ENCODE measurements at regions not wholly inside any gene's neighbourhood (a gene's known extent, or its start where the extent isn't known, plus 50 kb on each side); places are given as distances from the start of the nearest gene placed in this dataset.
"Not testable (repeated sequence)": the region's sequence is repeated elsewhere in the genome, so short reads cannot be mapped to it uniquely, and the experiment has no call there.

GRCh38 chr12:20039562-20039961, 328.8 kb upstream of the PDE3A start:
- no peak overlapping the region for H3K4me3 Mint-ChIP-seq
- ATAC-seq (replicated peaks), result no peak
- H3K9me3 Mint-ChIP-seq, result no peaks in the 10 kb centered on the region
- no peak for DNase-seq
- H3K4me1 Mint-ChIP-seq (ENCODE audit: low read depth in 2 of 2), result no peaks in the 10 kb centered on the region
- peaks cover 4% of the 10 kb centered on the region for H3K36me3 Mint-ChIP-seq (ENCODE audit: insufficient read depth)
- no peak overlapping the region for H3K27ac Mint-ChIP-seq
- H3K27me3 Mint-ChIP-seq, result peaks cover 0 to 6% of the 10 kb centered on the region in 2 donors

DNA sequence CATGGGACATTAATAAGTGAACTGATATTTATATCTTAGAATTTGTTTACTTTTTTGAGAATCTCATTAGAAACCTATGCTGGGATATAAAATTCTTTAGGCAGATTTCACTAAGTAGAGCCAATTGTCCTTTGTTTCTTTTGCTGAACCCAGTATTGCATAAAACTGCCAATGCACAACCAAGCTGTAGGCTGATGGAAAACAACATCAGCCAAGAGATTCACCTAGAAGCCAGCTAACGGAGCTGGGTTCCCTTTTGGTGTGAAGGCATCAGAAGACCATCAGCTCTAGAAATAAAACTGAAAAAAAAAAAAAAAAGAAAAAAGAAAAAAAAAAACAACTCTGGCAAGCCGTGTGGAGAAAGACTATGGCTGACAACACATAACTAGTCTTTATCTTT, 328.2 kb upstream of the PDE3A start:
- no peak overlapping the region for H3K27ac Mint-ChIP-seq
- H3K4me3 Mint-ChIP-seq, result no peak overlapping the region
- no peaks in the 10 kb centered on the region for H3K9me3 Mint-ChIP-seq
- peaks cover 0 to 6% of the 10 kb centered on the region in 2 donors for H3K27me3 Mint-ChIP-seq
- ATAC-seq (replicated peaks) (no peak), DNase-seq (no peak)
- H3K36me3 Mint-ChIP-seq (ENCODE audit: insufficient read depth), result peaks cover 4% of the 10 kb centered on the region
- no peaks in the 10 kb centered on the region for H3K4me1 Mint-ChIP-seq (ENCODE audit: low read depth in 2 of 2)

DNA sequence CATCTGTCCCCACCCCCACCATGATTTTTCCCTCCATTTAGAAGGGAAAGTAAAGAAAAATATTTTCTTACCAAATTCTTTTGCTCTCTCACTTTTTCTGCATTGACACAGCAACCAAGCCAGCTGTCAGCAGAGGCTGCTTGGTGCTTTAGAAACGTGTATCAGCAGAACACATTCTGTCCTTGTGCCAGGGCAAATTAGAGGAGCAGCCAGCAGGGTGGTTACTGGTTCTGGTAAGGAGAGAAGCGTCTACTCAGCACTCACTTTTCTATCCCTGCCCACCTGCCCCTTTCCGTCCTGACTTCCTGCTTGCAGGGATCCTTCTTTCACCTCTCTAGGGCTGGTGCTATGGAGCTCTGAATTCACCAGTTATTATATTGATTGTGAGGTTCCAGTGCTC, 327.5 kb upstream of the PDE3A start:
- Mint-ChIP-seq H3K27ac (no peak overlapping the region), H3K36me3 (ENCODE audit: insufficient read depth) (peaks cover 4% of the 10 kb centered on the region), H3K4me1 (ENCODE audit: low read depth in 2 of 2) (no peaks in the 10 kb centered on the region), H3K4me3 (no peak overlapping the region), H3K27me3 (peaks cover 0 to 6% of the 10 kb centered on the region in 2 donors), H3K9me3 (no peaks in the 10 kb centered on the region)
- no peak for ATAC-seq (replicated peaks)
- DNase-seq, result no peak

- DNase-seq, result no peak
- Mint-ChIP-seq H3K9me3 (no peaks in the 10 kb centered on the region), H3K27me3 (peaks cover 0 to 6% of the 10 kb centered on the region in 2 donors), H3K4me3 (no peak overlapping the region), H3K27ac (no peak overlapping the region), H3K36me3 (ENCODE audit: insufficient read depth) (peaks cover 4% of the 10 kb centered on the region), H3K4me1 (ENCODE audit: low read depth in 2 of 2) (no peaks in the 10 kb centered on the region)
- no peak for ATAC-seq (replicated peaks)
Observed at GRCh38 chr12:20044351-20044750, 324.0 kb upstream of the PDE3A start.

GRCh38 chr12:20044846-20045245, 323.5 kb upstream of the PDE3A start:
- no peak for DNase-seq
- no peaks in the 10 kb centered on the region for H3K4me1 Mint-ChIP-seq (ENCODE audit: low read depth in 2 of 2)
- no peak for ATAC-seq (replicated peaks)
- H3K36me3 Mint-ChIP-seq (ENCODE audit: insufficient read depth), result peaks cover 4% of the 10 kb centered on the region
- H3K9me3 Mint-ChIP-seq, result no peaks in the 10 kb centered on the region
- H3K4me3 Mint-ChIP-seq, result no peak overlapping the region
- no peak overlapping the region for H3K27ac Mint-ChIP-seq
- H3K27me3 Mint-ChIP-seq, result peaks cover 0 to 6% of the 10 kb centered on the region in 2 donors

- no peaks in the 10 kb centered on the region for H3K4me1 Mint-ChIP-seq (ENCODE audit: low read depth in 2 of 2)
- H3K27me3 Mint-ChIP-seq, result no peaks in the 10 kb centered on the region
- DNase-seq (no peak), ATAC-seq (replicated peaks) (no peak)
- no peak overlapping the region for H3K4me3 Mint-ChIP-seq
- no peak overlapping the region for H3K27ac Mint-ChIP-seq
- H3K9me3 Mint-ChIP-seq, result no peaks in the 10 kb centered on the region
- H3K36me3 Mint-ChIP-seq (ENCODE audit: insufficient read depth), result peaks cover 4% of the 10 kb centered on the region
Observed at GRCh38 chr12:20047901-20048300, 320.4 kb upstream of the PDE3A start.

GRCh38 chr12:20050221-20050620, 318.1 kb upstream of the PDE3A start:
- no peak overlapping the region for H3K27ac Mint-ChIP-seq
- DNase-seq (no peak), ATAC-seq (replicated peaks) (no peak)
- H3K36me3 Mint-ChIP-seq (ENCODE audit: insufficient read depth), result no peaks in the 10 kb centered on the region
- H3K4me1 Mint-ChIP-seq (ENCODE audit: low read depth in 2 of 2), result no peaks in the 10 kb centered on the region
- H3K4me3 Mint-ChIP-seq, result no peak overlapping the region
- H3K27me3 Mint-ChIP-seq, result no peaks in the 10 kb centered on the region
- H3K9me3 Mint-ChIP-seq, result no peaks in the 10 kb centered on the region

DNA sequence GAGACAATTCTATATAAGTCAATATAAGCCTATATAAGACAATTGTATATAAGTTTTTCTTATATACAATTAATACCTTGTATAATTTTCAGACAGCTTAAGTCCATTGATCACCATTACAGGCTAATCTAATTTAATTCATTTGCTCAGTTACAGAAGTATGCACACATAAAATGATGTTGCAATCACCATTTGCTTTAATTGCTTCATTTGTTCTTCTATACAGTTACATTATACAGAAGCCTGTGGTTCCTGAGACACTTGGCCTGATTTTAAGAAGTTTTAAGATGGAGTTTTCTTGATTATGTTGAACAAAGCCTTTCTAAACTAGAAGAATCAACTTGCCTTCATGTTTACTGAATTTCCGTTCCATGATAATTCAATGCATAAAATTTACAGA, 314.6 kb upstream of the PDE3A start:
- Mint-ChIP-seq H3K4me3 (no peak overlapping the region), H3K9me3 (peaks cover 0 to 2% of the 10 kb centered on the region in 2 donors), H3K27me3 (no peaks in the 10 kb centered on the region), H3K4me1 (ENCODE audit: low read depth in 2 of 2) (no peaks in the 10 kb centered on the region), H3K27ac (no peak overlapping the region), H3K36me3 (ENCODE audit: insufficient read depth) (no peaks in the 10 kb centered on the region)
- ATAC-seq (replicated peaks), result no peak
- no peak for DNase-seq

GRCh38 chr12:20055856-20056255, 312.5 kb upstream of the PDE3A start:
- Mint-ChIP-seq H3K27ac (no peak overlapping the region), H3K4me1 (ENCODE audit: low read depth in 2 of 2) (no peaks in the 10 kb centered on the region), H3K27me3 (no peaks in the 10 kb centered on the region), H3K4me3 (no peak overlapping the region), H3K9me3 (peaks cover 0 to 4% of the 10 kb centered on the region in 2 donors), H3K36me3 (ENCODE audit: insufficient read depth) (no peaks in the 10 kb centered on the region)
- ATAC-seq (replicated peaks) (no peak), DNase-seq (no peak)

DNA sequence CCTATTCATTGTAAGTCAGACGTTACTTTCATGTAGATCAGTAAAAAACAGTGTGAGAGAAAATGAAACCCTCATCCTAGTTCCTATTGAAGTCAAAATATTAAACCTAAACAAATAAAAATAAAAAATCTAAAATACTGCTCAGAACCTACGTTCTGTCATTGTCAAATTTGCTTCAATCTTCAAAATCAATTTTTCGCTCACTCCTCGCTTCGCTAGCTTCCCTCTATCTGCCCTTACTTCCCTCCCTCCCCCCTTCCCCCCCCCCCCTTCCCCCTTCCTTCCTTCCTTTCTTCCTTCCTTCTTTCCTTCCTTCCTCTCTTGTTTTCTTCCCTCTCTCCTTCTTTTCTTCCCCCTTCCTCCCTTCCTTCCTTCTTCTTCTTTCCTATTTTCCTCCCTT, 310.9 kb upstream of the PDE3A start:
- DNase-seq (no peak), ATAC-seq (replicated peaks) (no peak)
- no peaks in the 10 kb centered on the region for H3K27me3 Mint-ChIP-seq
- peaks cover 6 to 11% of the 10 kb centered on the region in 2 donors for H3K9me3 Mint-ChIP-seq
- no peak overlapping the region for H3K27ac Mint-ChIP-seq
- no peak overlapping the region for H3K4me3 Mint-ChIP-seq
- no peaks in the 10 kb centered on the region for H3K36me3 Mint-ChIP-seq (ENCODE audit: insufficient read depth)
- no peaks in the 10 kb centered on the region for H3K4me1 Mint-ChIP-seq (ENCODE audit: low read depth in 2 of 2)

GRCh38 chr12:20063116-20063515, 305.2 kb upstream of the PDE3A start:
- Mint-ChIP-seq H3K36me3 (ENCODE audit: insufficient read depth) (no peaks in the 10 kb centered on the region), H3K4me3 (no peak overlapping the region), H3K4me1 (ENCODE audit: low read depth in 2 of 2) (no peaks in the 10 kb centered on the region), H3K27ac (no peak overlapping the region), H3K27me3 (no peaks in the 10 kb centered on the region), H3K9me3 (peaks cover 10 to 26% of the 10 kb centered on the region in 2 donors)
- no peak for DNase-seq
- ATAC-seq (replicated peaks), result no peak

DNA sequence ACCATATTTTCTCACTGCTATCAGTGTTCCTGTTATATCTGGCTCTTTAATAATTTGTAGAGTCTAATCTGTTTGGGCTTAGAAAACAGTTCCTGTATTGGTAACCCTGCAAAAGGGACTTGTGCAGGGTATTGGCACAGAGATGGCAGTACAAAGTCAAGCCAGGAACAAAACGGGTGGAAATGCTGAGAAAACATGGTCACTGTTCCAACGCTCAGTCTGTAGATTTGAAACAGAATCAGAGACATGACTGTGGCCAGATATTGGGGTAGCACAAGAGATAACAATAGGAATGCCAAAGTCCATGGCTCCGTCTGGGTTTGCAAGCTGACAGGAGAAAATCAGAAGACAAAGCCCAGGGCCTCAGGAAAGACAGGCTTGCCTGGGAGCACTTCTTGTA, 290.7 kb upstream of the PDE3A start:
- DNase-seq, result no peak
- no peaks in the 10 kb centered on the region for H3K27me3 Mint-ChIP-seq
- no peak overlapping the region for H3K27ac Mint-ChIP-seq
- H3K4me3 Mint-ChIP-seq, result no peak overlapping the region
- ATAC-seq (replicated peaks), result no peak
- H3K9me3 Mint-ChIP-seq, result peaks cover 0 to 2% of the 10 kb centered on the region in 2 donors
- no peaks in the 10 kb centered on the region for H3K4me1 Mint-ChIP-seq (ENCODE audit: low read depth in 2 of 2)
- H3K36me3 Mint-ChIP-seq (ENCODE audit: insufficient read depth), result no peaks in the 10 kb centered on the region

GRCh38 chr12:20089077-20089476, 279.3 kb upstream of the PDE3A start:
- Mint-ChIP-seq H3K9me3 (no peaks in the 10 kb centered on the region), H3K27ac (no peak overlapping the region), H3K36me3 (ENCODE audit: insufficient read depth) (no peaks in the 10 kb centered on the region), H3K4me3 (no peak overlapping the region), H3K27me3 (no peaks in the 10 kb centered on the region), H3K4me1 (ENCODE audit: low read depth in 2 of 2) (no peaks in the 10 kb centered on the region)
- ATAC-seq (replicated peaks) (no peak), DNase-seq (no peak)

DNA sequence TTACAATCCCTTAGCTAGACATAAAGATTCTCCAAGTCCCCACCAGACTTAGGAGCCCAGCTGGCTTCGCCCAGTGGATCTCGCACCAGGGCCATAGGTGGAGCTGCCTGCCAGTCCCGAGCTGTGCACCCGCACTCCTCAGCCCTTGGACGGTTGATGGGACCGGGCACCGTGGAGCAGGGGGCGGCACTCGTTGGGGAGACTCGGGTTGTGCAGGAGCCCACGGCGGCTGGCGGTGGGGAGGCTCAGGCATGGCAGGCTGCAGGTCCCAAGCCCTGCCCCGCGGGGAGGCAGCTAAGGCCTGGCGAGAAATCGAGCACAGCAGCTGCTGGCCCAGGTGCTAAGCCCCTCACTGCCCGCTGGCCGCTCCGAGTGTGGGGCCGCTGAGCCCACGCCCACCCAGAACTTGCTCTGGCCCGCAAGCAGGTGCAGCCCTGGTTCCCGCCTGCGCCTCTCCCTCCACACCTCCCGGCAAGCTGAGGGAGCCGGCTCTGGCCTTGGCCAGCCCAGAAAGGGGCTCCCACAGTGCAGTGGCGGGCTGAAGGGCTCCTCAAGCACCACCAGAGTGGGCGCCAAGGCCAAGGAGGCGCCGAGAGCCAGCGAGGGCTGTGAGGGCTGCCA, 275.0 kb upstream of the PDE3A start:
- H3K4me1 Mint-ChIP-seq (ENCODE audit: low read depth in 2 of 2); DNase-seq; H3K36me3 Mint-ChIP-seq (ENCODE audit: insufficient read depth); H3K27me3 Mint-ChIP-seq; H3K4me3 Mint-ChIP-seq; H3K27ac Mint-ChIP-seq; ATAC-seq (replicated peaks); H3K9me3 Mint-ChIP-seq: not testable (repeated sequence)

GRCh38 chr12:20096430-20096829, 271.9 kb upstream of the PDE3A start:
- DNase-seq (no peak), ATAC-seq (replicated peaks) (no peak)
- no peak overlapping the region for H3K27ac Mint-ChIP-seq
- no peak overlapping the region for H3K4me3 Mint-ChIP-seq
- H3K36me3 Mint-ChIP-seq (ENCODE audit: insufficient read depth), result no peaks in the 10 kb centered on the region
- H3K4me1 Mint-ChIP-seq (ENCODE audit: low read depth in 2 of 2), result no peaks in the 10 kb centered on the region
- H3K27me3 Mint-ChIP-seq, result no peaks in the 10 kb centered on the region
- no peaks in the 10 kb centered on the region for H3K9me3 Mint-ChIP-seq
